ENCODE measurements at regions not wholly inside any gene's neighbourhood (a gene's known extent, or its start where the extent isn't known, plus 50 kb on each side); places are given as distances from the start of the nearest gene placed in this dataset.

- DNase-seq (ENCODE audit: low read depth in 4 of 4, low spot score in 2 of 4), result no peak
Measured at GRCh38 chr2:145026456-145027455, 506.8 kb upstream of the ZEB2 start.

GRCh38 chr2:145025382-145025781 is 505.5 kb upstream of the ZEB2 start:
- DNase-seq (ENCODE audit: low read depth in 4 of 4, low spot score in 2 of 4), result no peak

- DNase-seq (ENCODE audit: low read depth in 4 of 4, low spot score in 2 of 4), result no peak
Measured at GRCh38 chr2:145023334-145023934, 503.5 kb upstream of the ZEB2 start.

- DNase-seq (ENCODE audit: low read depth in 4 of 4, low spot score in 2 of 4), result no peak
Measured at GRCh38 chr2:145022666-145023333, 502.9 kb upstream of the ZEB2 start.

- DNase-seq (ENCODE audit: low read depth in 4 of 4, low spot score in 2 of 4), result no peak
Measured at GRCh38 chr2:145021962-145022665, 502.2 kb upstream of the ZEB2 start.

GRCh38 chr2:145020694-145021093 is 500.8 kb upstream of the ZEB2 start:
- no peak for DNase-seq (ENCODE audit: low read depth in 4 of 4, low spot score in 2 of 4)

- no peak for DNase-seq (ENCODE audit: low read depth in 4 of 4, low spot score in 2 of 4)
Measured at GRCh38 chr2:145020139-145020538, 500.2 kb upstream of the ZEB2 start.

GRCh38 chr2:145018502-145018901 is 498.6 kb upstream of the ZEB2 start:
- DNase-seq (ENCODE audit: low read depth in 4 of 4, low spot score in 2 of 4), result no peak

GRCh38 chr2:145017149-145017548 is 497.2 kb upstream of the ZEB2 start:
- DNase-seq (ENCODE audit: low read depth in 4 of 4, low spot score in 2 of 4), result no peak

GRCh38 chr2:145016711-145017110 is 496.8 kb upstream of the ZEB2 start:
- DNase-seq (ENCODE audit: low read depth in 4 of 4, low spot score in 2 of 4), result no peak

GRCh38 chr2:145015561-145015960 is 495.6 kb upstream of the ZEB2 start:
- DNase-seq (ENCODE audit: low read depth in 4 of 4, low spot score in 2 of 4), result no peak

- DNase-seq (ENCODE audit: low read depth in 4 of 4, low spot score in 2 of 4), result no peak
Measured at GRCh38 chr2:145012806-145013205, 492.9 kb upstream of the ZEB2 start.

GRCh38 chr2:145012214-145012670 is 492.3 kb upstream of the ZEB2 start:
- no peak for DNase-seq (ENCODE audit: low read depth in 4 of 4, low spot score in 2 of 4)

- no peak for DNase-seq (ENCODE audit: low read depth in 4 of 4, low spot score in 2 of 4)
Measured at GRCh38 chr2:145010635-145011034, 490.7 kb upstream of the ZEB2 start.

- no peak for DNase-seq (ENCODE audit: low read depth in 4 of 4, low spot score in 2 of 4)
Measured at GRCh38 chr2:145007960-145008263, 488.0 kb upstream of the ZEB2 start.

GRCh38 chr2:145007093-145007959 is 487.4 kb upstream of the ZEB2 start:
- no peak for DNase-seq (ENCODE audit: low read depth in 4 of 4, low spot score in 2 of 4)

GRCh38 chr2:145002624-145003023 is 482.7 kb upstream of the ZEB2 start:
- no peak for DNase-seq (ENCODE audit: low read depth in 4 of 4, low spot score in 2 of 4)

GRCh38 chr2:145000376-145000775 is 480.5 kb upstream of the ZEB2 start:
- no peak for DNase-seq (ENCODE audit: low read depth in 4 of 4, low spot score in 2 of 4)

- no peak for DNase-seq (ENCODE audit: low read depth in 4 of 4, low spot score in 2 of 4)
Measured at GRCh38 chr2:144999936-145000335, 480.0 kb upstream of the ZEB2 start.

All from left renal cortex interstitium (tissue), 4 donors.